Lower leg skin (tissue), 4 donors: ENCODE measurements at regions not wholly inside any gene's neighbourhood (a gene's known extent, or its start where the extent isn't known, plus 50 kb on each side); places are given as distances from the start of the nearest gene placed in this dataset.

Source experiments
- DNase-seq, 2 donors: peaks; one replicate each; pipeline ENCODE4 v3.0.0-alpha.2; 2019; ENCODE audit warnings: low spot score in 2 of 2
- H3K4me3 ChIP-seq: fragments of 200-600 bp; sonication (generic); 2 replicates; pipeline ENCODE4 v1.5.1; 2017; ENCODE audit warnings: mild to moderate bottlenecking, low read depth; ENCODE audit not compliant: poor library complexity, severe bottlenecking
- POLR2A ChIP-seq, 2 donors: fragments of 450-650 bp; IDR thresholded peaks; one replicate each; pipeline ENCODE4 v1.6.1; 2016 to 2017; ENCODE audit warnings: antibody characterized with exemption in 2 of 2, mild to moderate bottlenecking in 1 of 2, moderate library complexity in 1 of 2
- WGBS, 2 donors: methylation state at CpG; one replicate each; pipeline ENCODE4 v1.1.5; 2018; 5-methylcytosine and 5-hydroxymethylcytosine counted together
- intact Hi-C: fragments of 100-400 bp; cut with DNase I; formaldehyde crosslinking; loops from one replicate; pipeline ENCODE4 v1.15.0; 2023; ENCODE audit warnings: low total_unique reads
- TF ChIP-seq, protein P1 (sequence below), 3 donors: fragments of 450-650 bp; IDR thresholded peaks; one replicate each; pipeline ENCODE4 v1.5.1; 2016; ENCODE audit warnings: antibody characterized with exemption in 3 of 3, mild to moderate bottlenecking in 3 of 3, moderate library complexity in 2 of 3

DNA sequence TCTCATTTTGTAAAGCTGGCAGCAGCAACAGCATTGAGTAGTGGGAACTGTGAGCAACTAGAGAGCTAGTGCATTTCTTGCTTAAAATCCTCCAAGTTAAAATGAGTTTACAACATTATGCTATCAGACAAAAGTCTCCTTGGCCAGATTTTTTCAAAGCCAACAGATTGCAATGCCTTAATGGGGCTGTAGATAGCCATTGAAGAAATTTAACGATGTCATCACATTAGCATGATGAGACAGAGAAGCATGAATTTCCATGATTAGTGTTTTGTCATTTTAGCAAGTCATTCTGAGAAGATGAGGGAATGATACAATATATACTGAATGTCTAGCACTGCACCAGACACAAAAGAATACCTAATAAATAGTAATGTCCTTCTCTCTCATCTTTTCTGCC is 307.5 kb upstream of the REG3G start:
- intact Hi-C loops = no loop called here
- DNase-seq = no peak
- WGBS, 2 donors = 77 to 79% methylated on average over 1 of the region's 1 CpG
- TF ChIP-seq, protein P1, sequence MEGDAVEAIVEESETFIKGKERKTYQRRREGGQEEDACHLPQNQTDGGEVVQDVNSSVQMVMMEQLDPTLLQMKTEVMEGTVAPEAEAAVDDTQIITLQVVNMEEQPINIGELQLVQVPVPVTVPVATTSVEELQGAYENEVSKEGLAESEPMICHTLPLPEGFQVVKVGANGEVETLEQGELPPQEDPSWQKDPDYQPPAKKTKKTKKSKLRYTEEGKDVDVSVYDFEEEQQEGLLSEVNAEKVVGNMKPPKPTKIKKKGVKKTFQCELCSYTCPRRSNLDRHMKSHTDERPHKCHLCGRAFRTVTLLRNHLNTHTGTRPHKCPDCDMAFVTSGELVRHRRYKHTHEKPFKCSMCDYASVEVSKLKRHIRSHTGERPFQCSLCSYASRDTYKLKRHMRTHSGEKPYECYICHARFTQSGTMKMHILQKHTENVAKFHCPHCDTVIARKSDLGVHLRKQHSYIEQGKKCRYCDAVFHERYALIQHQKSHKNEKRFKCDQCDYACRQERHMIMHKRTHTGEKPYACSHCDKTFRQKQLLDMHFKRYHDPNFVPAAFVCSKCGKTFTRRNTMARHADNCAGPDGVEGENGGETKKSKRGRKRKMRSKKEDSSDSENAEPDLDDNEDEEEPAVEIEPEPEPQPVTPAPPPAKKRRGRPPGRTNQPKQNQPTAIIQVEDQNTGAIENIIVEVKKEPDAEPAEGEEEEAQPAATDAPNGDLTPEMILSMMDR (IDR thresholded peaks at IDR 0.05) = no peak
- no peak for TF ChIP-seq POLR2A (IDR thresholded peaks at IDR 0.05)
- no peak overlapping the region for H3K4me3 ChIP-seq

DNA sequence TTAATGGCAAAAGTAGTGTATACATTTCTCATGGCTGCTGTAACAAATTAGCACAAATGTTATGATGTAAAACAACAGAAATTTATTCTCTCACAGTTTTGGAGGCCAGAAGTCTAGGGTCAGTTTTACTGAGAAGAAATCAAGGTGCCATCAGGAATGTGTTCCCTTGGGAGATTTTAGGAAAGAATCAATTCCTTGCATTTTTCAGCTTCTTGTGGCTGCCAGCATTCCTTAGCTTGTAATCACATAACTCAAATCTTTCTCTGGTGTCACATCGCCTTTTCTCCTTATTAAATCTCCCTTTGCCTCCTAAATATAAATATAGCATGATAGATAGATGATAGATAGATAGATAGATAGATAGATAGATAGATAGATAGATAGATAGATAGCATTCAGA is 307.0 kb upstream of the REG3G start:
- no peak for TF ChIP-seq POLR2A (IDR thresholded peaks at IDR 0.05)
- TF ChIP-seq, protein P1 (IDR thresholded peaks at IDR 0.05) = no peak
- intact Hi-C loops = no loop called here
- 47 to 59% methylated on average over 1 of the region's 1 CpG for WGBS, 2 donors
- no peak for DNase-seq
- no peak overlapping the region for H3K4me3 ChIP-seq

DNA sequence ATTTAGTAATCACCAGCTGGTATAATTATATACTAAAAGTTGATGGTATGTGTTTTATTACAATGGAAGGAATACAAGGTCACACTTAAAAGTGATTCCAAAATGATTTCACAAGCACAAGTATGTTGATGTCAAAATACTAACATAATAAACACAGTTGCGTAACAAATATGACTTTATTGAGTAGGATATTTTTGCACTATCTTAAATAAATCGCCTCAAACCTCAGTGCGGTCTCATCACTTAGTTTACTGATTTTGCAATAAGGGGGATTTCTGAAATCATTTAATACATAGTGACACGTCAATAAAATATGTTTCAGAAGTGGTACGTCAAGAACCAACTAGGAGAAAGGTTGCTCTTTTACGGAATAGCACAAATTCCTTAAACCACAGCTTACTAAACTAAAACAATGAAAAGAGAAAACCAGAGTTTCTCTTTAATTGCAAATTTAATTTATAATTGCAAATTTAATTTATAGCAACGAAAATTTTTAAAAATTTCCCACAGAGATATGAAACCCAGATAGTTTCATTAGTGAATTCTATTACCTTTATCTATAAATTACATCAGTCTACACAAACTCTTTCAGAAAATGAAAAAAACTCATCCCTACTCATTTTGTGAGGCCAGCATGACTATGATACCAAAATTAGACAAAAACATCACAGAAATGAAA is 304.0 kb upstream of the REG3G start:
- no peak for DNase-seq
- TF ChIP-seq, protein P1 (IDR thresholded peaks at IDR 0.05) = no peak
- TF ChIP-seq POLR2A (IDR thresholded peaks at IDR 0.05) = no peak
- 73 to 77% methylated on average over 7 of the region's 7 CpGs for WGBS, 2 donors
- intact Hi-C loops = no loop called here
- H3K4me3 ChIP-seq = no peak overlapping the region

DNA sequence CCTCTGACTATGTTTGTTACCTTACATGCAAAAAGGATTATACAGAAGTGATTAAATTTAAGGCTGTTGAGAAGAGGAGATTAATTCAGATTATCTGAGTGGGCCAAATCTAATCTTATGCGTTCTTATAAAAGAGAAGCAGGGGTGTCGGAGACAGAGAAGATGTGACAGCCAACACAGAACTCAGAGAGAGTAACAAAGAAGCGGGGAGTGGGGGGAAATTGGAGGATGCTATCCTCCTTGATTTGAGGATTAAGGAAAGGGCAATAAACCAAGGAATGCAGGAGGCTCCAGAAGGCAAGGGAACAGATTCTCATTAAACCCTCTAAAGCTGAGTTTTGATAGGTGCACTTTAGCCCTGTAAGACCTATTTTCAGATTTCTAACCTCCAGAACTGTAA is 291.3 kb upstream of the REG3G start:
- WGBS, 2 donors = 68 to 73% methylated on average over 3 of the region's 3 CpGs
- DNase-seq = no peak
- TF ChIP-seq POLR2A (IDR thresholded peaks at IDR 0.05) = no peak
- TF ChIP-seq, protein P1 (IDR thresholded peaks at IDR 0.05) = no peak
- no peak overlapping the region for H3K4me3 ChIP-seq
- intact Hi-C loops = no loop called here

DNA sequence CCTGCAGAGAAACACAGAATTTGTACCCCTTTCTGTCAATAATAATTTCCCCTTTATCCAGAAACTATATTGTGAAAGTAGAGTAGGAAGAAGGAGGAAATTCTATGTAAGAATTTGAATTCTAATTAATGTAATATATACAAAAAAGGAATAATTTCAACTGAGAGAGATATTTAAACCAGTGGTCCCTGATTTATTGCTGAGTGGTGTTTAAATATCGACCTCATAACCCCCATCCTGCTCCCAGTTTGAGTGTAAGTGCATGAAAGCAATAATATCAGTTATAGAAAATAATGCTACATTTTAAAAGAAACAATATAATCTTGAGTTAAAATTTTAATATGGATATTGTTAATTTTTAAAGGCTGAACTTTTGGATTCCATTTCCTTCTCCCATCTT is 286.2 kb upstream of the REG3G start:
- no peak for DNase-seq
- WGBS, 2 donors = 65 to 66% methylated on average over 1 of the region's 1 CpG
- TF ChIP-seq POLR2A (IDR thresholded peaks at IDR 0.05) = no peak
- TF ChIP-seq, protein P1 (IDR thresholded peaks at IDR 0.05) = no peak
- intact Hi-C loops = no loop called here
- H3K4me3 ChIP-seq = no peak overlapping the region

DNA sequence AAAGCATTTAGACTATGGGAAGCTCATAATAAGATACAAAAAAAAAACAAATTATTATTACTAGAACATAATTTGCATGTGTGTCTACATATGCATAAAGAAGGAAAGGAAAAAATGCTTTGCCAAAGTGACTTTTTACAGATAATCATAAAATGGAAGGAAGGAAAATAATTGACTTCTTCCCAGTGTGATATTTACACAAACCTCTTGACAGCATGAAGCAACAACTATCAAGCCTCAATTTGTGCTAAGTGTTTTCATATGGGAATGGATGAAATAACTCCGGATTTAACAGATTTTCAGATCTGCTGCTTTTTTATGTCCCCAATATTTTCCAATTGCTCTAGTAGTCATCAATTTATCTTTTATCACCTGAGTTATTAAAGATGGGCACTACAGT is 275.9 kb upstream of the REG3G start:
- 0 to 36% methylated on average over 1 of the region's 1 CpG for WGBS, 2 donors
- no peak for DNase-seq
- intact Hi-C loops = no loop called here
- H3K4me3 ChIP-seq = no peak overlapping the region
- TF ChIP-seq, protein P1 (IDR thresholded peaks at IDR 0.05) = no peak
- no peak for TF ChIP-seq POLR2A (IDR thresholded peaks at IDR 0.05)
